ENCODE measurements at regions not wholly inside any gene's neighbourhood (a gene's known extent, or its start where the extent isn't known, plus 50 kb on each side); places are given as distances from the start of the nearest gene placed in this dataset.

DNA sequence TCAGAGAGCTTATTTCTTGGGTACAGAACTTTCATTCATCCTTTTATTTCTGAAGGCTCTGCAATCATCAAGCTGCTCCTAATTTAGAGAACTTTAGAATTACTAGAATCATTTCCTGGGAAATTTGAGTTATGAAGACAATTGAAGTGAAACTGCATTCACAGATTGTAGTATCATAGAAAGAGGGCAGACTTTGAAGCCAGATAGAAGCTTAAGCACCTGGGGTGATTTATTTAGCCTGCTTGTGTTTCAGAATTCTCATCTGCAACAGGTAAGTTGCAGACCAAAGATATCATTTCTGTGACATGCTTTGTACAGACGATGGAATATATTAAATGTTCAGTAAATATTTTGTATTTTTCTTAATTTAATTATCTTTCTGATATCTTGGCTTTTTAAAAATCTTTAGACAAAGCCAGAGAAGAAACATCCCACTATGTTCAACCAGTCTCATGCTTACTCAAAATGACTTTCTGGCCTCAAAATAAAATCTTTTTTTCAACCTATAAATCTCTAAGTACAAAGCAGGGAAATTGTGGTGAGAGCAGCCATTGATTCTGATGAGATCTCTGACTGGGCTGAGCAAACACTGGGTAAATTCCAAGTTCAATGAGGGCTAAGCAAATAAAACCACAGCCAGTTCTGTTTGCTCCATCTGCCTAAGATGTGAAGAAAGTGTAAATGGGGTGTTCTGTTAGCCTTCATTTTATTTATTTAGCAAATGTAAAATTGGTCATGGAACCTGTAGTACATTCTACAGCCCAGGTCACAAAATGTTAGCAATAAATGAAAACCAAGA is 264.7 kb upstream of the CCNG1 start:
- Histone ChIP-seq H4K20me1 (replicated peaks; ENCODE audit: control insufficient read depth, extremely low read depth, insufficient read depth, low read length) (no peaks in the 10 kb centered on the region), H3K79me2 (ENCODE audit: control insufficient read depth, insufficient read depth, low read length) (no peaks in the 10 kb centered on the region), H3K9me3 (replicated peaks; ENCODE audit: control insufficient read depth, insufficient read depth, low read length) (no peaks in the 10 kb centered on the region), H3K4me2 (ENCODE audit: insufficient read depth, low read length) (no peak overlapping the region), H3K9me1 (replicated peaks; ENCODE audit: control insufficient read depth, extremely low read depth, insufficient read depth, low read length) (no peaks in the 10 kb centered on the region), H3K9ac (replicated peaks; ENCODE audit: extremely low read depth, insufficient read depth, low read length) (no peak overlapping the region), H3K4me1 (ENCODE audit: control insufficient read depth, extremely low read depth, insufficient read depth, low read length) (no peaks in the 10 kb centered on the region), H3K27ac (ENCODE audit: insufficient read depth, low read depth, low read length) (no peak overlapping the region), H2AFZ (ENCODE audit: low read depth, low read length) (no peak overlapping the region), H3K27me3 (ENCODE audit: control insufficient read depth in 2 of 2, insufficient read depth in 2 of 2, low read length in 2 of 2) (no peaks in the 10 kb centered on the region), H3K4me3 (replicated peaks in 1 of 3; ENCODE audit: insufficient read depth in 1 of 3, low read depth in 1 of 3, low read length in 3 of 3) (no peak overlapping the region), H3K36me3 (ENCODE audit: control insufficient read depth in 2 of 2, extremely low read depth in 1 of 2, insufficient read depth in 2 of 2, low read length in 2 of 2) (no peaks in the 10 kb centered on the region)
- intact Hi-C loops (cut with micrococcal nuclease) = no loop called here
- dilution Hi-C loops (cut with MboI; ENCODE audit: extremely low pct_ligation_motif_present, low sequenced_read_pairs) = no loop called here
- FAIRE-seq = no peak
- DNase-seq (ENCODE audit: low read depth, low spot score) = no peak
- no peak for TF ChIP-seq POLR2AphosphoS5 (IDR thresholded peaks at IDR 0.05; ENCODE audit: insufficient read depth, low read depth, low read length)
- TF ChIP-seq GATA2 (IDR thresholded peaks at IDR 0.05; ENCODE audit: insufficient read depth, insufficient read length, low read depth, low read length) = no peak
- no peak for TF ChIP-seq FOS (IDR thresholded peaks at IDR 0.05; ENCODE audit: borderline replicate concordance, insufficient read depth, low read length)
- TF ChIP-seq JUN (IDR thresholded peaks at IDR 0.05; ENCODE audit: borderline replicate concordance, insufficient read depth, insufficient read length, low read depth) = no peak
- ChIA-PET POLR2A (no interaction called here), CTCF (no interaction called here)
- no TSS peak for BruUV-seq (replicated peaks)

DNA sequence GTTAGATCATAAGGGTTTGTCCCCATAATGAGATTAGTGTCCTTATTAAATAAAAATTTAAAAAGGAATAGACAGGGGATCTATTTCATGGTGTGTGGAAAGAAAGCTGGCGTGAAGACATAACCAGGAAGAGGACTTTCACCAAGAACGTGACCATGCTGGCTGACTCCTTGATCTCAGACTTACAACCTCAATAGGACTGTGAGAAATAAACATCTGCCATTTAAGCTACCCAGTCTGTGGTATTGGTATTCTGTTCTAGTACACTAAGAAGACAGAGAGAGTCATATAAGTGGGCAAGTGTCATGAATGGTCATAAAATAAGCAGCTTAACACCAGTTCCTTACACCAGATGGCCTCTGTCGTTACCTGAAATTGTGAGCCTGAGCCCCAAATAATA is 259.4 kb upstream of the CCNG1 start:
- H3K27me3 ChIP-seq (ENCODE audit: control insufficient read depth in 2 of 2, insufficient read depth in 2 of 2, low read length in 2 of 2) = no peaks in the 10 kb centered on the region
- no peak for FAIRE-seq
- no peaks in the 10 kb centered on the region for H3K36me3 ChIP-seq (ENCODE audit: control insufficient read depth in 2 of 2, extremely low read depth in 1 of 2, insufficient read depth in 2 of 2, low read length in 2 of 2)
- no peak overlapping the region for H3K27ac ChIP-seq (ENCODE audit: insufficient read depth, low read depth, low read length)
- no peaks in the 10 kb centered on the region for H3K4me1 ChIP-seq (ENCODE audit: control insufficient read depth, extremely low read depth, insufficient read depth, low read length)
- no peak overlapping the region for H3K9ac ChIP-seq (replicated peaks; ENCODE audit: extremely low read depth, insufficient read depth, low read length)
- intact Hi-C loops (cut with micrococcal nuclease) = no loop called here
- H3K79me2 ChIP-seq (ENCODE audit: control insufficient read depth, insufficient read depth, low read length) = no peaks in the 10 kb centered on the region
- H2AFZ ChIP-seq (ENCODE audit: low read depth, low read length) = no peak overlapping the region
- ChIA-PET POLR2A (no interaction called here), CTCF (no interaction called here)
- dilution Hi-C loops (cut with MboI; ENCODE audit: extremely low pct_ligation_motif_present, low sequenced_read_pairs) = no loop called here
- H4K20me1 ChIP-seq (replicated peaks; ENCODE audit: control insufficient read depth, extremely low read depth, insufficient read depth, low read length) = no peaks in the 10 kb centered on the region
- H3K4me3 ChIP-seq (replicated peaks in 1 of 3; ENCODE audit: insufficient read depth in 1 of 3, low read depth in 1 of 3, low read length in 3 of 3) = no peak overlapping the region
- no TSS peak for BruUV-seq (replicated peaks)
- H3K9me1 ChIP-seq (replicated peaks; ENCODE audit: control insufficient read depth, extremely low read depth, insufficient read depth, low read length) = no peaks in the 10 kb centered on the region
- no peak overlapping the region for H3K4me2 ChIP-seq (ENCODE audit: insufficient read depth, low read length)
- TF ChIP-seq POLR2AphosphoS5 (IDR thresholded peaks at IDR 0.05; ENCODE audit: insufficient read depth, low read depth, low read length) = no peak
- no peak for TF ChIP-seq MYC (IDR thresholded peaks at IDR 0.05; ENCODE audit: low read depth, low read length)
- TF ChIP-seq, protein P1, sequence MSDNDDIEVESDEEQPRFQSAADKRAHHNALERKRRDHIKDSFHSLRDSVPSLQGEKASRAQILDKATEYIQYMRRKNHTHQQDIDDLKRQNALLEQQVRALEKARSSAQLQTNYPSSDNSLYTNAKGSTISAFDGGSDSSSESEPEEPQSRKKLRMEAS (IDR thresholded peaks at IDR 0.05; ENCODE audit: insufficient read depth, insufficient read length) = no peak
- no peak for DNase-seq (ENCODE audit: low read depth, low spot score)
- H3K9me3 ChIP-seq (replicated peaks; ENCODE audit: control insufficient read depth, insufficient read depth, low read length) = no peaks in the 10 kb centered on the region

Data from endothelial cell of umbilical vein (primary cell).